ENCODE measurements at regions not wholly inside any gene's neighbourhood (a gene's known extent, or its start where the extent isn't known, plus 50 kb on each side); places are given as distances from the start of the nearest gene placed in this dataset.

DNA sequence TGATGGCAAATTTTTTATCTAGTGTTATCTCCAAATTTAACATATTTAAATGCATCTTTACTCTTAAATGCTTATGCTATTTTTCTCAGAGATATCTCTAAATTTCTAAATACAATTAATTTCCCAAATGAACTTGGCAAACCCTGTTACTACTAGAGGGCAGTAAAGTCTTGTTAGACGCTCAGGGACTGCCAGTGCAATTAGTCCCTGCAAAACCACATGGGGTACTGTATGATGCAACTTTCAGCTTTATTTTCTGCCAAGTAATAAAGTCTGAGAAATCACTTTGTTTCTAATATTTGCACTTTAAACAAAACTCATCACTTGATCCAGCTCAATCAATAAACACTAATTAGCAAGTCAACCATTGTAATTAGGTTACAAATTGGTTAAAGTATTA, 76.0 kb upstream of the ADGRB3 start:
- H3K4ac ChIP-seq (replicated peaks; ENCODE audit: insufficient read length, low read depth, low read length), result no peak overlapping the region

More for the DNA sequence above, 76.0 kb upstream of the ADGRB3 start:
- Histone ChIP-seq H3K18ac (ENCODE audit: extremely low read depth, low read length) (no peak overlapping the region), H3K36me3 (ENCODE audit: control insufficient read depth in 2 of 4, insufficient read depth in 4 of 4, low read length in 3 of 4) (no peaks in the 10 kb centered on the region), H3K79me2 (ENCODE audit: control insufficient read depth in 1 of 2, insufficient read depth in 2 of 2, low read length in 2 of 2) (no peaks in the 10 kb centered on the region), H2AK5ac (ENCODE audit: low read depth, low read length) (no peak overlapping the region), H2BK15ac (ENCODE audit: low read length) (no peak overlapping the region), H3K4me2 (ENCODE audit: insufficient read depth in 1 of 2, low read depth in 2 of 2, low read length in 2 of 2) (no peak overlapping the region), H2BK5ac (ENCODE audit: low read depth, low read length) (no peak overlapping the region), H3K27ac (ENCODE audit: low read depth, low read length) (no peak overlapping the region; the same call in 1 of the 2 replicates), H4K20me1 (replicated peaks in 1 of 2; ENCODE audit: control insufficient read depth in 1 of 2, insufficient read depth in 2 of 2, low read length in 2 of 2) (no peaks in the 10 kb centered on the region), H2AFZ (ENCODE audit: low read length) (no peak overlapping the region), H4K8ac (ENCODE audit: extremely low read depth, insufficient read depth, low read length) (no peak overlapping the region), H3K9ac (replicated peaks in 1 of 4; ENCODE audit: extremely low read depth in 1 of 4, low read depth in 3 of 4, low read length in 3 of 4) (no peak overlapping the region), H4K91ac (replicated peaks; ENCODE audit: insufficient read length, low read length) (no peak overlapping the region), H3K9me3 (ENCODE audit: insufficient read depth in 2 of 2, low read depth in 1 of 2, low read length in 1 of 2) (no peaks in the 10 kb centered on the region), H3K23ac (ENCODE audit: insufficient read length) (no peak overlapping the region), H2BK20ac (ENCODE audit: low read length) (no peak overlapping the region), H3K56ac (replicated peaks; ENCODE audit: insufficient read length, low read depth, low read length) (no peak overlapping the region), H2BK120ac (replicated peaks; ENCODE audit: low read depth, low read length) (no peak overlapping the region), H4K5ac (ENCODE audit: insufficient read length, low read depth, low read length) (peak overlapping the region; percentile 62), H3K27me3 (replicated peaks in 1 of 4; ENCODE audit: control insufficient read depth in 3 of 4, extremely low read depth in 1 of 4, insufficient read depth in 3 of 4, low read length in 3 of 4) (no peaks in the 10 kb centered on the region), H3K4me1 (replicated peaks in 1 of 4; ENCODE audit: control insufficient read depth in 3 of 4, insufficient read depth in 4 of 4, low read length in 3 of 4) (peaks cover 0 to 3% (median 0%) of the 10 kb centered on the region in 4 experiments; a peak in 1 of 7 replicates), H3K79me1 (ENCODE audit: low read depth, low read length) (no peaks in the 10 kb centered on the region), H3K4me3 (ENCODE audit: extremely low read depth in 1 of 4, insufficient read depth in 2 of 4, low read depth in 3 of 4, low read length in 4 of 4) (no peak overlapping the region), H3K23me2 (ENCODE audit: low read depth, low read length) (no peaks in the 10 kb centered on the region), H3K14ac (ENCODE audit: insufficient read length) (no peak overlapping the region), H2BK12ac (ENCODE audit: low read depth, low read length) (no peak overlapping the region)
- TF ChIP-seq JUND (IDR thresholded peaks at IDR 0.05; ENCODE audit: low read length), result peak; percentile 74
- TF ChIP-seq CEBPB (IDR thresholded peaks at IDR 0.05; ENCODE audit: low read depth, low read length), result peak; percentile 98
- TF ChIP-seq, protein P1, sequence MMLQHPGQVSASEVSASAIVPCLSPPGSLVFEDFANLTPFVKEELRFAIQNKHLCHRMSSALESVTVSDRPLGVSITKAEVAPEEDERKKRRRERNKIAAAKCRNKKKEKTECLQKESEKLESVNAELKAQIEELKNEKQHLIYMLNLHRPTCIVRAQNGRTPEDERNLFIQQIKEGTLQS (IDR thresholded peaks at IDR 0.05; ENCODE audit: insufficient read depth, low read depth, low read length), result peak; percentile 82
- TF ChIP-seq, protein P2, sequence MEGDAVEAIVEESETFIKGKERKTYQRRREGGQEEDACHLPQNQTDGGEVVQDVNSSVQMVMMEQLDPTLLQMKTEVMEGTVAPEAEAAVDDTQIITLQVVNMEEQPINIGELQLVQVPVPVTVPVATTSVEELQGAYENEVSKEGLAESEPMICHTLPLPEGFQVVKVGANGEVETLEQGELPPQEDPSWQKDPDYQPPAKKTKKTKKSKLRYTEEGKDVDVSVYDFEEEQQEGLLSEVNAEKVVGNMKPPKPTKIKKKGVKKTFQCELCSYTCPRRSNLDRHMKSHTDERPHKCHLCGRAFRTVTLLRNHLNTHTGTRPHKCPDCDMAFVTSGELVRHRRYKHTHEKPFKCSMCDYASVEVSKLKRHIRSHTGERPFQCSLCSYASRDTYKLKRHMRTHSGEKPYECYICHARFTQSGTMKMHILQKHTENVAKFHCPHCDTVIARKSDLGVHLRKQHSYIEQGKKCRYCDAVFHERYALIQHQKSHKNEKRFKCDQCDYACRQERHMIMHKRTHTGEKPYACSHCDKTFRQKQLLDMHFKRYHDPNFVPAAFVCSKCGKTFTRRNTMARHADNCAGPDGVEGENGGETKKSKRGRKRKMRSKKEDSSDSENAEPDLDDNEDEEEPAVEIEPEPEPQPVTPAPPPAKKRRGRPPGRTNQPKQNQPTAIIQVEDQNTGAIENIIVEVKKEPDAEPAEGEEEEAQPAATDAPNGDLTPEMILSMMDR (IDR thresholded peaks at IDR 0.05; ENCODE audit: control extremely low read depth in 1 of 3, insufficient read depth in 1 of 3, low read depth in 1 of 3, low read length in 3 of 3), result peak in 2 of 3 experiments; percentile 18 to 20; a peak in 2 of 4 replicates
- TF ChIP-seq NANOG (IDR thresholded peaks at IDR 0.05; ENCODE audit: insufficient read depth, low read depth, low read length, poor library complexity, severe bottlenecking), result no peak
- no peak for TF ChIP-seq RBBP5 (IDR thresholded peaks at IDR 0.05; ENCODE audit: borderline replicate concordance, low read depth, low read length)
- no peak for TF ChIP-seq HDAC6 (IDR thresholded peaks at IDR 0.05; ENCODE audit: low read depth, low read length)
- TF ChIP-seq RAD21 (IDR thresholded peaks at IDR 0.05 in 1 of 2, conservative IDR thresholded peaks at IDR 0.05 in 1 of 2; ENCODE audit: low read depth in 2 of 2, low read length in 2 of 2), result peak; percentile 58 to 63
- ChIA-PET CTCF (ENCODE audit: partially characterized antibody) (interaction anchor here (0.6 to 1.6 kb wide), 7 partner anchors 14 to 699 kb away, joined by 3 to 6 read pairs (median 3); partner anchors contain the start of gene ADGRB3), POLR2A (ENCODE audit: partially characterized antibody) (interaction anchor here (1.2 kb wide), 1 partner anchor 76 kb away, joined by 4 read pairs; the partner anchor contains the start of gene ADGRB3)
- FAIRE-seq, result no peak
- 29% methylated on average over 1 of the region's 1 CpG; no CpG with 5 or more reads in 1 of the 2 experiments for WGBS, 2 experiments (ENCODE audit: extremely low coverage in 1 of 2, insufficient coverage in 1 of 2, insufficient read length in 1 of 2, insufficient replicate concordance in 2 of 2, low coverage in 1 of 2, low lambda C conversion rate in 2 of 2, missing lambda C conversion rate in 1 of 2)
- no peak for DNase-seq (ENCODE audit: low read depth in 1 of 2, low spot score in 2 of 2)

Data from H1 (cell line).